ENCODE measurements at regions not wholly inside any gene's neighbourhood (a gene's known extent, or its start where the extent isn't known, plus 50 kb on each side); places are given as distances from the start of the nearest gene placed in this dataset.

DNA sequence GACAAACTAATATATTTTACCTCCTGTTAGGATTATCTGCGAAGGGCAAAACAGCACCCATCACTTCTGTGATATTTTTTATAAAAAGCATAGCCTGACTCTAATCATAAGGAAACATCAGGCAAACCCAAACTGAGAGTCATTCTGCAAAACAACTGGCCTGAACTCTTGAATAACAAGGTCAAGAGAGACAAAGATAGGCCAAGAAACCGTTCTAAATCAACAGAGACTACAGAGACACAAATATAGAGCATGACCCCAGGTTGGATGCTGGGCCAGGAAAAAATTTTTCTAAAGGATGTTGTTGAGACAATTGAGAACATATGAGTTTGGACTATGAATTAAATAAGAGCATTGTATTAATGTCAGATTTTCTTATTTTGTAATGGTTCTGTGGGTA lies 384.9 kb downstream of the NFIB start:
- H3K9ac ChIP-seq (ENCODE audit: low read length) = no peak overlapping the region
- no peaks in the 10 kb centered on the region for H3F3A ChIP-seq (ENCODE audit: insufficient read depth, low read length)
- no peaks in the 10 kb centered on the region for H3K36me3 ChIP-seq (ENCODE audit: insufficient read depth, low read length)
- H3K9me3 ChIP-seq (ENCODE audit: low read length) = no peaks in the 10 kb centered on the region
- TF ChIP-seq, protein P1, sequence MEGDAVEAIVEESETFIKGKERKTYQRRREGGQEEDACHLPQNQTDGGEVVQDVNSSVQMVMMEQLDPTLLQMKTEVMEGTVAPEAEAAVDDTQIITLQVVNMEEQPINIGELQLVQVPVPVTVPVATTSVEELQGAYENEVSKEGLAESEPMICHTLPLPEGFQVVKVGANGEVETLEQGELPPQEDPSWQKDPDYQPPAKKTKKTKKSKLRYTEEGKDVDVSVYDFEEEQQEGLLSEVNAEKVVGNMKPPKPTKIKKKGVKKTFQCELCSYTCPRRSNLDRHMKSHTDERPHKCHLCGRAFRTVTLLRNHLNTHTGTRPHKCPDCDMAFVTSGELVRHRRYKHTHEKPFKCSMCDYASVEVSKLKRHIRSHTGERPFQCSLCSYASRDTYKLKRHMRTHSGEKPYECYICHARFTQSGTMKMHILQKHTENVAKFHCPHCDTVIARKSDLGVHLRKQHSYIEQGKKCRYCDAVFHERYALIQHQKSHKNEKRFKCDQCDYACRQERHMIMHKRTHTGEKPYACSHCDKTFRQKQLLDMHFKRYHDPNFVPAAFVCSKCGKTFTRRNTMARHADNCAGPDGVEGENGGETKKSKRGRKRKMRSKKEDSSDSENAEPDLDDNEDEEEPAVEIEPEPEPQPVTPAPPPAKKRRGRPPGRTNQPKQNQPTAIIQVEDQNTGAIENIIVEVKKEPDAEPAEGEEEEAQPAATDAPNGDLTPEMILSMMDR (IDR thresholded peaks at IDR 0.05; ENCODE audit: low read length) = no peak
- no peak for TF ChIP-seq EZH2 (IDR thresholded peaks at IDR 0.05; ENCODE audit: borderline replicate concordance, low read length)
- no peaks in the 10 kb centered on the region for H4K20me1 ChIP-seq (ENCODE audit: insufficient read depth, low read length)
- H3K4me1 ChIP-seq (ENCODE audit: insufficient read depth, low read length, severe bottlenecking) = no peaks in the 10 kb centered on the region
- H3K79me2 ChIP-seq (ENCODE audit: insufficient read depth, low read length) = no peaks in the 10 kb centered on the region
- H3K4me3 ChIP-seq (ENCODE audit: low read depth, low read length, poor library complexity, severe bottlenecking) = no peak overlapping the region
- no peaks in the 10 kb centered on the region for H3K9me2 ChIP-seq (ENCODE audit: low read depth, low read length)
- no peak overlapping the region for H3K4me2 ChIP-seq (ENCODE audit: low read length)
- no peaks in the 10 kb centered on the region for H3K27me3 ChIP-seq (ENCODE audit: insufficient read depth, low read length)
- H3K27ac ChIP-seq (ENCODE audit: low read depth, low read length, poor library complexity, severe bottlenecking) = no peak overlapping the region
- H2AFZ ChIP-seq (ENCODE audit: low read length) = no peak overlapping the region

DNA sequence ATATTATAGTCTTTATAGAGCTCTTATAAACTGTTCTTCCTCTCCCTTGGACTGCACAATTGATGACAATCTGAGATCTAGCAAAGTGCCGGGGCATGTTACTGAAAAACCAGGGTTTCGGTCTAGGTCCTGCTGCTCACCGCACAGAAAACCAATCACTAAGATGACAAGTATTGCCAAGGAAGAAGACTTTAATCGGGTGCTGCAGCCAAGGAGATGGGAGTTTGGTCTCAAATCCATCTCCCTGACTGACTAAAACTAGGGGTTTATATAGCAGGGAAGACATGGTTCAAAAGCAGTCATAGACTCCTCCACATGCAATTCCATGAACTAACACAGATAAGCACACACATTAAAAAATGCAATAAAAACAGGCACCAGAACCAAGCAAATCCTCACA lies 390.6 kb downstream of the NFIB start:
- H3K9me3 ChIP-seq (ENCODE audit: low read length) = peaks cover 4% of the 10 kb centered on the region; the same call in 1 of the 2 replicates
- H3K4me2 ChIP-seq (ENCODE audit: low read length) = no peak overlapping the region
- H3K4me3 ChIP-seq (ENCODE audit: low read depth, low read length, poor library complexity, severe bottlenecking) = no peak overlapping the region
- no peaks in the 10 kb centered on the region for H3K79me2 ChIP-seq (ENCODE audit: insufficient read depth, low read length)
- no peaks in the 10 kb centered on the region for H3F3A ChIP-seq (ENCODE audit: insufficient read depth, low read length)
- no peaks in the 10 kb centered on the region for H3K36me3 ChIP-seq (ENCODE audit: insufficient read depth, low read length)
- no peak overlapping the region for H2AFZ ChIP-seq (ENCODE audit: low read length)
- H3K9me2 ChIP-seq (ENCODE audit: low read depth, low read length) = no peaks in the 10 kb centered on the region
- H3K9ac ChIP-seq (ENCODE audit: low read length) = no peak overlapping the region
- TF ChIP-seq, protein P1 (IDR thresholded peaks at IDR 0.05; ENCODE audit: low read length) = no peak
- TF ChIP-seq EZH2 (IDR thresholded peaks at IDR 0.05; ENCODE audit: borderline replicate concordance, low read length) = no peak
- H3K27ac ChIP-seq (ENCODE audit: low read depth, low read length, poor library complexity, severe bottlenecking) = no peak overlapping the region
- H3K27me3 ChIP-seq (ENCODE audit: insufficient read depth, low read length) = no peaks in the 10 kb centered on the region
- H3K4me1 ChIP-seq (ENCODE audit: insufficient read depth, low read length, severe bottlenecking) = no peaks in the 10 kb centered on the region
- H4K20me1 ChIP-seq (ENCODE audit: insufficient read depth, low read length) = no peaks in the 10 kb centered on the region

DNA sequence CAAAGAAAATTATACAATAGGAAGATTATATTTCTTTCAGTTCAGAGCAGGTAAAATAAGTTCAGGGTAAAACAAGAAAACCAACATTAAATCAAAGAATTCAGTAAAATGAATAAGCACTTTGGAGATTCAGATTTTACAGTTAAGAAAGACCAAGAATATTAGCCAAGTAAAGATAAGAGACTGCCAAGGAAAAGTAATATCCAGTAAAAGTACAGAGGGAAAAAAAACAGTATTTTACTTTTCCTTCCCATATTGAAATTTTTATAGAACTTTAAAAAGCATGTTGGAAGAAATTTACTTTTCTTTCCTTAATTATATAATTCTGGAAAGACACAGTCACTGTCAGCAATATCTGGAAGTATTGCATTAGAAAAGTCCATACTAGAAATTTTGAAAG lies 393.4 kb downstream of the NFIB start:
- H3K79me2 ChIP-seq (ENCODE audit: insufficient read depth, low read length) = no peaks in the 10 kb centered on the region
- no peaks in the 10 kb centered on the region for H3K9me2 ChIP-seq (ENCODE audit: low read depth, low read length)
- H3K36me3 ChIP-seq (ENCODE audit: insufficient read depth, low read length) = no peaks in the 10 kb centered on the region
- H3K4me1 ChIP-seq (ENCODE audit: insufficient read depth, low read length, severe bottlenecking) = no peaks in the 10 kb centered on the region
- no peak for TF ChIP-seq EZH2 (IDR thresholded peaks at IDR 0.05; ENCODE audit: borderline replicate concordance, low read length)
- TF ChIP-seq, protein P1 (IDR thresholded peaks at IDR 0.05; ENCODE audit: low read length) = no peak
- no peak overlapping the region for H3K9ac ChIP-seq (ENCODE audit: low read length)
- H3K27ac ChIP-seq (ENCODE audit: low read depth, low read length, poor library complexity, severe bottlenecking) = no peak overlapping the region
- H3K4me3 ChIP-seq (ENCODE audit: low read depth, low read length, poor library complexity, severe bottlenecking) = no peak overlapping the region
- no peak overlapping the region for H2AFZ ChIP-seq (ENCODE audit: low read length)
- H4K20me1 ChIP-seq (ENCODE audit: insufficient read depth, low read length) = no peaks in the 10 kb centered on the region
- H3K9me3 ChIP-seq (ENCODE audit: low read length) = peaks cover 4% of the 10 kb centered on the region; the same call in 1 of the 2 replicates
- H3F3A ChIP-seq (ENCODE audit: insufficient read depth, low read length) = no peaks in the 10 kb centered on the region
- no peaks in the 10 kb centered on the region for H3K27me3 ChIP-seq (ENCODE audit: insufficient read depth, low read length)
- no peak overlapping the region for H3K4me2 ChIP-seq (ENCODE audit: low read length)
